ENCODE measurements at regions not wholly inside any gene's neighbourhood (a gene's known extent, or its start where the extent isn't known, plus 50 kb on each side); places are given as distances from the start of the nearest gene placed in this dataset.
"Not testable (repeated sequence)": the region's sequence is repeated elsewhere in the genome, so short reads cannot be mapped to it uniquely, and the experiment has no call there.

- no peak for DNase-seq
Observed at GRCh38 chr1:14365301-14365988, 233.0 kb upstream of the KAZN start.

GRCh38 chr1:14366091-14367018 lies 232.1 kb upstream of the KAZN start:
- DNase-seq = no peak

GRCh38 chr1:14367451-14367850 lies 231.0 kb upstream of the KAZN start:
- no peak for DNase-seq

- no peak for DNase-seq
Observed at GRCh38 chr1:14369526-14370213, 228.8 kb upstream of the KAZN start.

GRCh38 chr1:14371771-14372497 lies 226.6 kb upstream of the KAZN start:
- DNase-seq = no peak

- no peak for DNase-seq
Observed at GRCh38 chr1:14372526-14372925, 226.0 kb upstream of the KAZN start.

GRCh38 chr1:14373081-14373758 lies 225.3 kb upstream of the KAZN start:
- DNase-seq = no peak

- DNase-seq = no peak
Observed at GRCh38 chr1:14375226-14375625, 223.3 kb upstream of the KAZN start.

- DNase-seq = no peak
Observed at GRCh38 chr1:14377386-14377785, 221.1 kb upstream of the KAZN start.

- no peak for DNase-seq
Observed at GRCh38 chr1:14380408-14380807, 218.1 kb upstream of the KAZN start.

GRCh38 chr1:14390816-14391215 lies 207.7 kb upstream of the KAZN start:
- no peak for DNase-seq

GRCh38 chr1:14392161-14392858 lies 206.2 kb upstream of the KAZN start:
- no peak for DNase-seq

GRCh38 chr1:14392859-14393365 lies 205.6 kb upstream of the KAZN start:
- no peak for DNase-seq

GRCh38 chr1:14396100-14396499 lies 202.4 kb upstream of the KAZN start:
- no peak for DNase-seq

- no peak for DNase-seq
Observed at GRCh38 chr1:14403961-14404645, 194.4 kb upstream of the KAZN start.

GRCh38 chr1:14404862-14405301 lies 193.6 kb upstream of the KAZN start:
- DNase-seq = no peak

- no peak for DNase-seq
Observed at GRCh38 chr1:14412235-14412634, 186.2 kb upstream of the KAZN start.

- DNase-seq = no peak
Observed at GRCh38 chr1:14413819-14414490, 184.5 kb upstream of the KAZN start.

- DNase-seq = no peak
Observed at GRCh38 chr1:14415396-14415795, 183.1 kb upstream of the KAZN start.

- DNase-seq = not testable (repeated sequence)
Observed at GRCh38 chr1:14419778-14420218, 178.7 kb upstream of the KAZN start.

Measured in stimulated activated naive CD4-positive, alpha-beta T cell treated with Interleukin-2 at 50 U/mL for 16 hours (primary cell).